Kidney epithelial cell (primary cell): ENCODE measurements at regions not wholly inside any gene's neighbourhood (a gene's known extent, or its start where the extent isn't known, plus 50 kb on each side); places are given as distances from the start of the nearest gene placed in this dataset.

Source experiments
- DNase-seq: peaks from one replicate; pipeline ENCODE4 v3.0.0-alpha.2; 2010; ENCODE audit warnings: low read depth
- H3K27me3 ChIP-seq: 2 replicates; pipeline ENCODE4 v1.6.0; 2011; ENCODE audit warnings: low read length; ENCODE audit not compliant: control insufficient read depth, insufficient read depth
- H3K36me3 ChIP-seq: 2 replicates; pipeline ENCODE4 v1.5.1; 2011; ENCODE audit warnings: low read length; ENCODE audit not compliant: control insufficient read depth, insufficient read depth
- H3K4me3 ChIP-seq: 2 replicates; pipeline ENCODE4 v1.5.1; 2011; ENCODE audit warnings: low read depth, mild to moderate bottlenecking, control low read depth, low read length
- CTCF ChIP-seq: IDR thresholded peaks from 2 replicates; pipeline ENCODE4 v1.5.1; 2011; ENCODE audit warnings: mild to moderate bottlenecking, moderate library complexity, low read length, control low read depth, inconsistent platforms; ENCODE audit not compliant: insufficient read depth, poor library complexity, severe bottlenecking

DNA sequence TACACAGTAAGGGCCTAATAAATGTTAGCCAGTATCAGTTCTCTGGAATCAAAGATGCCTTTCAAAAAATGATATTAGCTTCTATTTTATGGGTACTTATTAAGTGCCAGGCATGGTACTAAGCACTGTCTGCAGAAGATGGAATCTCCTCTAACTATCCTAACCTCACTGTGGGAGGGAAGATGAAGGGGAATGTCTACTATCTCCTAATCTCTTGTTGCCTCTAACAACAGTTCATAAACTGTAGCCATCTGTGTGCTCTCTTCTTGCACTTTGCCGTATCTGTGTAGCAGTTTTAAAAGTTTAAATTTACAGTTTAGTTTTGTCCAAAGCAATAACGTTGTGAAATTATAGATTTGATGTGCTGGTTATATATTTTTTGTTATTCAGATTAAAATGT is 99.6 kb upstream of the CCDC112 start:
- no peaks in the 10 kb centered on the region for H3K36me3 ChIP-seq
- no peak for DNase-seq
- no peaks in the 10 kb centered on the region for H3K27me3 ChIP-seq
- no peak overlapping the region for H3K4me3 ChIP-seq
- no peak for TF ChIP-seq CTCF

DNA sequence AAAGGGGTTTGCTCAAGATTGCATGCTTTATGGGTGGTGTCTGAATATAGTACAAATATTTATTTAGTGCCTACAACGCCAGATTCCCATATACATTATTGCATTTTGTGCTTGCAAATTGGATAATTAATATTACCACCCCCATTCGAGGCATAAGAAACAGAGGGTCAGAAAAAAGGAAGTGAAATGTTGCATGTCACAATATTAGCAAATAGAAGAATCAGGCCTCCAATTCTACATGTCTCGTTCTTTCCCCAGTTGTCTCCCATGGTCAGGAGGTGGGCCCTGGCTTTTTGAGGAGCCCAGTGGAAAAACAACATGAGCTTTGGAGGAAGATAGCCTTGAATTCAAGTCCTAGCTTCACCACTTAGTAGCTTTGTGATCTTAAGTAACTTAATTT is 98.1 kb upstream of the CCDC112 start:
- no peak for DNase-seq
- no peaks in the 10 kb centered on the region for H3K27me3 ChIP-seq
- TF ChIP-seq CTCF: no peak
- H3K36me3 ChIP-seq: no peaks in the 10 kb centered on the region
- H3K4me3 ChIP-seq: no peak overlapping the region

DNA sequence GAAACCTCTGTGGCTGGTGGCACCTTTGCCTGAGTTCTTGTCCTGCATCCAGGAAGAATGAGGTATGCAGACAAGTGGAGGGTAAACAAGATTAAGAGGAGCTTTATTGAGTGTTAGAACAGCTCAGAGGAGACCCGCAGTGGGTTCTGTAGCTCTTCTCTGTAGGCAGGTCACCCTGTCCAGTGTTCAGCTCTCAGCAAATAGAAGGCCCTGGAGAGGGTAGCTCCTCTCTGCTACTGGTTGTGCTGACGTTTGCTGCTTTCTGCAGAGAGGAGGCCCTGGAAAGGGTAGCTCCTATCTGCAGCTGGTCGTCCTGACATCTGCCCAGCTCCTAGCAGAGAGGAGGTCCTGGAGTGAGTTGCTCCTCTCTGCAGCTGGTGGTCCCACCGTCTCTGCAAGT is 96.8 kb upstream of the CCDC112 start:
- DNase-seq: no peak
- Histone ChIP-seq H3K27me3 (no peaks in the 10 kb centered on the region), H3K4me3 (no peak overlapping the region), H3K36me3 (no peaks in the 10 kb centered on the region)
- no peak for TF ChIP-seq CTCF

DNA sequence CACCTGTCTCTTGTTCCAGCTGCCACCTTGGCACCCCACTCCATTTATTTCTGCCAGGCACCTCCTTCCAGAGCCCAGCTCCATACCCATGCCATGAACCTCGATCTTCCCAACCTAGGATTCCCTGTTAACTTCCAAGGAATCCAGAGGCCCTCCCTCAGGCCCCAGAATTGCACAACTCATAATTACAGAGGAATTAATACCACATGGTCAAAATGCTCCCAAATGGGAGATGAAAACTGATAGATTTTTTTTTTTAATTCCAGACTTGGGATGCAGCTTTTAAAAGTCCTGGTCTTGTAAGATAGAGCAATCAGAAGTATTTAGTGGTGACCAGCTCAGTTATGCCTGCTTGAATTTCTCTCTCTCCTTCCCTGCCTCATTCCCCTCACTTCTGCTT is 96.2 kb upstream of the CCDC112 start:
- Histone ChIP-seq H3K27me3 (no peaks in the 10 kb centered on the region), H3K4me3 (no peak overlapping the region), H3K36me3 (no peaks in the 10 kb centered on the region)
- no peak for TF ChIP-seq CTCF
- DNase-seq: no peak

DNA sequence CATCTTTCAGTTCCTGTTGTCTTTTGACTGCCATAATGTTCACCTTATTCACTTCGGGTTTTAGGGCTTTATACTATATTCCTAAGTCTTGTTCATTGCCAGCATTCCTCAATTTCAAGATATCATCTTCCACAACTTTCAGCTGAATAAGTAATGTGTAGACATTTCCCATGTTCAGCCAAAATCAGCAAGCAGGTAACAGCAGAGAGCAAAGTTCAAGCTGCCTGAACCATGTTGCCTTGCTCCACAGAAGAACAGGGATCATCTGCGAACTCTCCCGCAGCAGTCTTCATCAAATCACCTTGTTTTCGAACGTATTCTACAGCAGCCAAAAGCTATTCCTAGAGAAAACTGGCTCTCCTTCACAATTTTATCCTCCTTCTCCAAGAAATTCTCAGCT is 95.3 kb upstream of the CCDC112 start:
- TF ChIP-seq CTCF: no peak
- H3K4me3 ChIP-seq: no peak overlapping the region
- no peak for DNase-seq
- no peaks in the 10 kb centered on the region for H3K36me3 ChIP-seq
- H3K27me3 ChIP-seq: no peaks in the 10 kb centered on the region

DNA sequence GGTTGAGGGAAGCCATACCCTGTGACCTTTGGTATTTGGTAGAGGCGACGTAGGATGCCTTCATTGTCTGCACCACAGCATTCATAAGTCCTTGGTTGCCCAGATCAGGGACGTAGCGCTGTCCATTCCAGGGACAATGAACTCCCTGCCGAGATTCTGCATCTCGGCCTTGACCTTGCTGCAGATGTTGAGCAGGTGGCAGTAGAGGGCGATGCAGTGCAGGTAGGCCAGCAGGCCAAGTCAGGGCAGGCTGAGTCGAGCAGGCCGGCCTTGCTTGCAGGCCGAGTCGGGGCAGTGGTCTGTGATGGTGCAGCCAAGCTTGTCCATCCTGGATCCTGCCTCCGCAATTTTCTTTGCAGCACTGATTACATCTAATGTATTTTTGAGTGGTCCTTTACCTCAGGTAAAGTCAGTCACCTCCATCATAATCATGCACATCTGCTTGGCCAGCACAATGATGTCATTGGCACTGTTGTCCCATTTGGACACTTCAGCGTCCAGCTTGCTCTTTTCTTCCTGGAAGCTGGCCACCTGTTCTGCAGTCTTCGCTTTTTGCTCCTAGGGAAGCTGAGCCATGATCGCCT is 93.4 kb upstream of the CCDC112 start:
- DNase-seq: no peak
- Histone ChIP-seq H3K36me3 (no peaks in the 10 kb centered on the region), H3K4me3 (no peak overlapping the region), H3K27me3 (no peaks in the 10 kb centered on the region)
- TF ChIP-seq CTCF: peak; percentile 33
